ENCODE measurements at regions not wholly inside any gene's neighbourhood (a gene's known extent, or its start where the extent isn't known, plus 50 kb on each side); places are given as distances from the start of the nearest gene placed in this dataset.

- DNase-seq (ENCODE audit: low spot score in 2 of 2) = peak in 1 of 2 donors; percentile 61
- TF ChIP-seq POLR2A (IDR thresholded peaks at IDR 0.05) (no peak), CTCF (IDR thresholded peaks at IDR 0.05) (no peak)
- no peak overlapping the region for H3K4me3 ChIP-seq (ENCODE audit: low read depth, poor library complexity, severe bottlenecking)
- intact Hi-C loops (cut with DNase I; ENCODE audit: low total_unique reads) = no loop called here
- WGBS, 2 donors = 84 to 94% methylated on average over 6 of the region's 6 CpGs
These were observed 111.8 kb downstream of the SLC25A47 start for GRCh38 chr14:100434911-100435438.

GRCh38 chr14:100435459-100435858, 112.3 kb downstream of the SLC25A47 start:
- TF ChIP-seq CTCF (IDR thresholded peaks at IDR 0.05) = no peak
- TF ChIP-seq POLR2A (IDR thresholded peaks at IDR 0.05) = no peak
- no peak overlapping the region for H3K4me3 ChIP-seq (ENCODE audit: low read depth, poor library complexity, severe bottlenecking)
- intact Hi-C loops (cut with DNase I; ENCODE audit: low total_unique reads) = no loop called here
- 69 to 78% methylated on average over 3 of the region's 3 CpGs for WGBS, 2 donors
- no peak for DNase-seq (ENCODE audit: low spot score in 2 of 2)

- intact Hi-C loops (cut with DNase I; ENCODE audit: low total_unique reads) = no loop called here
- H3K4me3 ChIP-seq (ENCODE audit: low read depth, poor library complexity, severe bottlenecking) = no peak overlapping the region
- TF ChIP-seq CTCF (IDR thresholded peaks at IDR 0.05) (no peak), POLR2A (IDR thresholded peaks at IDR 0.05) (no peak)
- 88 to 91% methylated on average over 6 to 7 of the region's 7 CpGs for whole genome bisulfite sequencing, 2 donors
- DNase-seq (ENCODE audit: low spot score in 2 of 2) = peak in 1 of 2 donors; percentile 45
These were observed 113.7 kb downstream of the SLC25A47 start for GRCh38 chr14:100436745-100437406.

- intact Hi-C loops (cut with DNase I; ENCODE audit: low total_unique reads) = no loop called here
- TF ChIP-seq POLR2A (IDR thresholded peaks at IDR 0.05) (no peak), CTCF (IDR thresholded peaks at IDR 0.05) (no peak)
- 52 to 61% methylated on average over 5 of the region's 5 CpGs for WGBS, 2 donors
- no peak overlapping the region for H3K4me3 ChIP-seq (ENCODE audit: low read depth, poor library complexity, severe bottlenecking)
- DNase-seq (ENCODE audit: low spot score in 2 of 2) = no peak
These were observed 115.1 kb downstream of the SLC25A47 start for GRCh38 chr14:100438271-100438670.

- peak; percentile 45 to 83 for DNase-seq (ENCODE audit: low spot score in 2 of 2)
- WGBS, 2 donors = 51 to 67% methylated on average over 10 of the region's 10 CpGs
- no peak overlapping the region for H3K4me3 ChIP-seq (ENCODE audit: low read depth, poor library complexity, severe bottlenecking)
- TF ChIP-seq POLR2A (IDR thresholded peaks at IDR 0.05) (no peak), CTCF (IDR thresholded peaks at IDR 0.05) (no peak)
- intact Hi-C loops (cut with DNase I; ENCODE audit: low total_unique reads) = no loop called here
These were observed 115.8 kb downstream of the SLC25A47 start for GRCh38 chr14:100438678-100439592.
